IMR-90 (cell line): ENCODE measurements at regions not wholly inside any gene's neighbourhood (a gene's known extent, or its start where the extent isn't known, plus 50 kb on each side); places are given as distances from the start of the nearest gene placed in this dataset.

Source experiments
- ATAC-seq: fragments of 200-7000 bp; cut with Tn5 transposase; 2 replicates; pipeline ENCODE4 v1.9.1; 2020; ENCODE audit warnings: low read depth, mild to moderate bottlenecking, moderate library complexity
- BruUV-seq: library from RNA; stranded (reverse); fragments of 400-500 nt; replicated peaks from 2 replicates; lab custom pipeline; 2021; lab: Mats Ljungman, UMichigan
- CTCF ChIA-PET: fragments of 300-600 bp; formaldehyde crosslinking; extraction: SDS; loops from one replicate; lab custom pipeline; 2021; ENCODE audit warnings: antibody characterized with exemption; lab: Yijun Ruan, JAX
- POLR2A ChIA-PET: fragments of 300-600 bp; sonication (Branson Sonifier 250); formaldehyde crosslinking; loops from one replicate; lab custom pipeline; 2022; ENCODE audit warnings: antibody characterized with exemption; ENCODE audit not compliant: unreplicated experiment; lab: Charles Lee
- DNase-seq: peaks from one replicate; pipeline ENCODE4 v3.0.0; 2013
- H2AFZ ChIP-seq: replicated peaks from 2 replicates; pipeline ENCODE3; 2013; ENCODE audit warnings: low read length, mild to moderate bottlenecking; ENCODE audit not compliant: poor library complexity
- H2AK5ac ChIP-seq: 2 replicates; pipeline ENCODE4 v1.6.1; 2013; ENCODE audit warnings: low read depth, low read length, inconsistent platforms
- H2AK9ac ChIP-seq: replicated peaks from 2 replicates; pipeline ENCODE3; 2013; ENCODE audit warnings: mild to moderate bottlenecking, low read depth, low read length, moderate library complexity; ENCODE audit not compliant: poor library complexity
- H2BK120ac ChIP-seq: 2 replicates; pipeline ENCODE4 v1.6.1; 2013; ENCODE audit warnings: low read depth, low read length, inconsistent platforms
- H2BK15ac ChIP-seq: 3 replicates; pipeline ENCODE4 v1.6.1; 2013; ENCODE audit warnings: low read depth, low read length, inconsistent platforms
- H2BK20ac ChIP-seq: 2 replicates; pipeline ENCODE4 v1.6.1; 2013; ENCODE audit warnings: low read depth, mild to moderate bottlenecking, inconsistent platforms, low read length, moderate library complexity
- H2BK5ac ChIP-seq: 2 replicates; pipeline ENCODE4 v1.6.1; 2013; ENCODE audit warnings: mild to moderate bottlenecking, low read depth, low read length, inconsistent platforms; ENCODE audit not compliant: poor library complexity, severe bottlenecking
- H3K14ac ChIP-seq: replicated peaks from 2 replicates; pipeline ENCODE4 v1.6.1; 2013; ENCODE audit warnings: low read depth, low read length, inconsistent platforms
- H3K18ac ChIP-seq: 2 replicates; pipeline ENCODE4 v1.6.1; 2013; ENCODE audit warnings: low read depth, low read length, control low read depth
- H3K23ac ChIP-seq: 2 replicates; pipeline ENCODE4 v1.6.1; 2013; ENCODE audit warnings: low read depth, low read length, inconsistent platforms
- H3K27ac ChIP-seq: 2 replicates; pipeline ENCODE4 v1.5.1; 2013; ENCODE audit warnings: mild to moderate bottlenecking, control low read depth, low read length; ENCODE audit not compliant: insufficient read depth
- H3K27me3 ChIP-seq: 2 replicates; pipeline ENCODE4 v1.6.1; 2013; ENCODE audit warnings: low read length; ENCODE audit not compliant: control insufficient read depth, insufficient read depth
- H3K36me3 ChIP-seq: 2 replicates; pipeline ENCODE4 v1.6.1; 2013; ENCODE audit warnings: low read length, mixed read lengths; ENCODE audit not compliant: control insufficient read depth, insufficient read depth
- H3K4ac ChIP-seq: 2 replicates; pipeline ENCODE4 v1.6.1; 2013; ENCODE audit warnings: low read depth, low read length, inconsistent platforms
- H3K4me1 ChIP-seq: 2 replicates; pipeline ENCODE4 v1.6.1; 2013; ENCODE audit warnings: low read length, mixed read lengths; ENCODE audit not compliant: control insufficient read depth, insufficient read depth
- H3K4me2 ChIP-seq: 2 replicates; pipeline ENCODE4 v1.6.1; 2013; ENCODE audit warnings: low read depth, mild to moderate bottlenecking, control low read depth, low read length, moderate library complexity
- H3K4me3 ChIP-seq: 2 replicates; pipeline ENCODE4 v1.5.1; 2013; ENCODE audit warnings: low read depth, mild to moderate bottlenecking, control low read depth, low read length, moderate library complexity; ENCODE audit not compliant: insufficient read depth
- H3K56ac ChIP-seq: 2 replicates; pipeline ENCODE4 v1.6.1; 2013; ENCODE audit warnings: low read length, inconsistent platforms; ENCODE audit not compliant: insufficient read depth; ENCODE audit errors: extremely low read depth
- H3K79me1 ChIP-seq, 2 experiments: 2 replicates each; pipeline ENCODE4 v1.6.1; 2013; ENCODE audit warnings: low read length in 2 of 2, inconsistent platforms in 1 of 2, low read depth in 1 of 2
- H3K9ac ChIP-seq: 2 replicates; pipeline ENCODE4 v1.6.1; 2013; ENCODE audit warnings: low read depth, low read length, control low read depth
- H3K9me1 ChIP-seq: 2 replicates; pipeline ENCODE4 v1.6.1; 2013; ENCODE audit warnings: low read length, inconsistent platforms; ENCODE audit not compliant: insufficient read depth
- H3K9me3 ChIP-seq: 2 replicates; pipeline ENCODE4 v1.6.1; 2013; ENCODE audit warnings: low read length; ENCODE audit not compliant: control insufficient read depth, insufficient read depth
- H4K20me1 ChIP-seq: 2 replicates; pipeline ENCODE4 v1.6.1; 2013; ENCODE audit warnings: low read length, inconsistent platforms; ENCODE audit not compliant: insufficient read depth
- H4K5ac ChIP-seq: 2 replicates; pipeline ENCODE4 v1.6.1; 2013; ENCODE audit warnings: mild to moderate bottlenecking, low read depth, low read length, control low read depth
- H4K8ac ChIP-seq, 2 experiments: 2 replicates each; pipeline ENCODE4 v1.6.1; 2013; ENCODE audit warnings: low read depth in 2 of 2, low read length in 2 of 2, control low read depth in 1 of 2, inconsistent platforms in 1 of 2
- H4K91ac ChIP-seq: 2 replicates; pipeline ENCODE4 v1.6.1; 2013; ENCODE audit warnings: low read depth, low read length, inconsistent platforms; ENCODE audit not compliant: insufficient read depth
- CEBPB ChIP-seq: IDR thresholded peaks from 2 replicates; pipeline ENCODE4 v1.6.1; 2012; ENCODE audit warnings: low read depth, low read length, improper control_type of control experiment
- CHD1 ChIP-seq: IDR thresholded peaks from 2 replicates; pipeline ENCODE4 v1.6.1; 2012; ENCODE audit warnings: low read depth, low read length, improper control_type of control experiment
- CTCF ChIP-seq: conservative IDR thresholded peaks from 2 replicates; pipeline ENCODE4 v1.5.1; 2012; ENCODE audit warnings: mild to moderate bottlenecking, low read depth, low read length, improper control_type of control experiment
- FOS ChIP-seq: fragments of 150-350 bp; IDR thresholded peaks from 2 replicates; pipeline ENCODE4 v1.6.1; 2016; ENCODE audit warnings: low read depth, low read length
- RAD21 ChIP-seq: IDR thresholded peaks from 2 replicates; pipeline ENCODE4 v1.6.1; 2012; ENCODE audit warnings: low read length, improper control_type of control experiment
- RFX5 ChIP-seq: IDR thresholded peaks from 2 replicates; pipeline ENCODE4 v1.8.0; 2012; ENCODE audit warnings: low read depth, mild to moderate bottlenecking, low read length, moderate library complexity
- WGBS, 2 experiments: methylation state at CpG; one replicate each; pipeline versions ENCODE4 v1.1.5 to v1.1.7; 2013; ENCODE audit warnings: missing lambda C conversion rate in 2 of 2; ENCODE audit not compliant: insufficient read length in 1 of 2; ENCODE audit errors: extremely low coverage in 2 of 2; 5-methylcytosine and 5-hydroxymethylcytosine counted together
- dilution Hi-C: fragments of 300-500 bp; cut with HindIII; formaldehyde crosslinking; loops from one replicate; pipeline ENCODE4 v1.14.3; 2018; ENCODE audit warnings: low sequenced_read_pairs; ENCODE audit not compliant: unreplicated experiment
- in situ Hi-C: fragments of 300-500 bp; cut with MboI; formaldehyde crosslinking; loops from 3 replicates; pipeline ENCODE4 v1.14.3; 2019; ENCODE audit warnings: low sequenced_read_pairs, inconsistent platforms, mixed read lengths
- intact Hi-C: fragments of 100-400 bp; cut with micrococcal nuclease; formaldehyde crosslinking; loops from 2 replicates; pipeline ENCODE4 v1.10.0; 2022

GRCh38 chrX:7574325-7574724 lies 268.6 kb upstream of the VCX start:
- Histone ChIP-seq H3K9me1 (no peaks in the 10 kb centered on the region), H2AK5ac (no peak overlapping the region), H4K8ac (no peak overlapping the region), H4K20me1 (no peaks in the 10 kb centered on the region), H3K18ac (no peak overlapping the region), H3K4ac (no peak overlapping the region), H2AK9ac (no peak overlapping the region), H2BK120ac (no peak overlapping the region), H2BK20ac (no peak overlapping the region), H3K79me1 (no peaks in the 10 kb centered on the region), H2AFZ (no peak overlapping the region), H3K56ac (no peak overlapping the region), H4K5ac (no peak overlapping the region), H3K4me3 (no peak overlapping the region), H4K91ac (no peak overlapping the region), H3K27ac (no peak overlapping the region), H3K4me1 (no peaks in the 10 kb centered on the region), H3K27me3 (no peaks in the 10 kb centered on the region), H3K36me3 (no peaks in the 10 kb centered on the region), H3K9me3 (0 out of 2 replicates have a peak, but pooled peaks cover 2% of the 10 kb centered on the region), H3K4me2 (no peak overlapping the region), H2BK5ac (no peak overlapping the region), H3K14ac (no peak overlapping the region), H3K23ac (no peak overlapping the region), H3K9ac (no peak overlapping the region), H2BK15ac (no peak overlapping the region)
- DNase-seq: no peak
- CTCF ChIA-PET: no interaction called here
- POLR2A ChIA-PET: no interaction called here
- no peak for TF ChIP-seq CTCF
- TF ChIP-seq CHD1: no peak
- TF ChIP-seq RAD21: no peak
- TF ChIP-seq FOS: no peak
- TF ChIP-seq RFX5: no peak
- no peak for TF ChIP-seq CEBPB
- intact Hi-C loops (no loop called here), dilution Hi-C loops (no loop called here), in situ Hi-C loops (no loop called here)
- BruUV-seq: no TSS peak
- ATAC-seq: no peak
- WGBS, 2 experiments: no CpG with 5 or more reads among the region's 3 CpGs
